GM21526 (cell line): ENCODE measurements at regions not wholly inside any gene's neighbourhood (a gene's known extent, or its start where the extent isn't known, plus 50 kb on each side); places are given as distances from the start of the nearest gene placed in this dataset.

ENCODE experiments used
- ATAC-seq: cut with Tn5 transposase; IDR thresholded peaks from one replicate; pipeline ENCODE4 v1.9.1; 2021; ENCODE audit warnings: moderate library complexity; ENCODE audit not compliant: unreplicated experiment, low FRiP score

- no peak for ATAC-seq
Measured at GRCh38 chrX:145630081-145630480, 187.5 kb upstream of the SLITRK2 start.

- no peak for ATAC-seq
Measured at GRCh38 chrX:145630806-145631435, 186.7 kb upstream of the SLITRK2 start.

GRCh38 chrX:145631461-145631951, 186.1 kb upstream of the SLITRK2 start:
- ATAC-seq: no peak

- no peak for ATAC-seq
Measured at GRCh38 chrX:145654486-145654885, 163.1 kb upstream of the SLITRK2 start.

DNA sequence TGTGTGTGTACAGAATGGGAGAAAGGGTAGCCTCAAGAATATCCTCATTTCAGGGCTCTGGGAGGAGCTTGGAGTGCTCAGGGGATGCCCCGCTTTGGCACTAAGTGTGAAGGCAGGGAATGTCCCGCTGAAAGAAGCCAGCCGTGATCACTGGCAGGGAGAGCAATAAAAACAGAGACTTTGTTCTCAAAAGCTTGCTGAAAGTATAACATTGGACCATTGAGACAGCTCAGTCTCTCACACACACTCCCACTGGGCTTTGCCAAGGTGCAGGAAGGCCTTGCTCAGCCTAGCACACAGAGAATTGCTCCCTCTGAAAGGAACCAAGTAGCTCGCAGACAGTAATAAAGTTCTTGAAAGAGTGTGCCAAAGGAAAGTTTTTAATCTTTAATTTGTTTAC, 143.8 kb upstream of the SLITRK2 start:
- ATAC-seq: no peak

GRCh38 chrX:145677109-145677817, 140.4 kb upstream of the SLITRK2 start:
- ATAC-seq: no peak

GRCh38 chrX:145682518-145683298, 134.9 kb upstream of the SLITRK2 start:
- no peak for ATAC-seq

GRCh38 chrX:145687146-145687545, 130.5 kb upstream of the SLITRK2 start:
- ATAC-seq: no peak

DNA sequence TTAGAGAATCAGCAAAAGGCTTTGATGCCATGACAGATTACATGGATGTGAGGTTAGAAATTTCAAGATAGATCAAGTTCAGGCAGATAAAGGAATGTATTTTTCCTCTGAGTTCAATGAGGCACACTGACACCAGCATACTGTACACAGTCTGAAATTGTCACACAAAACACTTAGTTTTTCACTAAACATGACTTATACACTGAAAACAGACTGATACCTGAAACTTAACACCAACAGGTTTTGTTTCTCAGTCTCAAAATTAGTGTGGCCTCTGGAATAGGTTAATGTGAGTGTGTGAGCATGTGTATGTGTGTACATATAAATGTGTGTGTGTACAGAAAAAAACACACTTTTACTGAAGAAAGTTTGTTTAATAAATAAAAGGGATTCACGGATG, 129.9 kb upstream of the SLITRK2 start:
- ATAC-seq: no peak

DNA sequence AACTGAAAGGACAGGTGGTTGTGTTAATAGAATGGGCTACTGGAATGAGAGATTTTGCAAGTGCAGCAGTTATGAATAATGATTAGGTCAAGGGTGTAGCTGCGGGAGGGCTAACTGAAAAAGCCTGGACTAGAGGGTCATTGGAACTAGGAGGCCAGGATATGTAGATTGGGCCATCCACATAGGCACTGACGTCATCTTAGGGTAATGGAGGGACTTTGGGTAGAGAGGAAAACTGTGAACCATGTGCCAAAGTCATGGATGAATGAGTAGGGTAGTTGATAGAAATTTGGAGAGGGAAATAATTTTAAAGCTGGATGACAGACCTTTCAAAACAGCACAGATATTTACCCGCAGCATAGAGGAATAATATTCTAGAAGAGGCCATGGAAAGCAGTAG, 123.6 kb upstream of the SLITRK2 start:
- ATAC-seq: no peak

GRCh38 chrX:145715641-145716138, 101.9 kb upstream of the SLITRK2 start:
- ATAC-seq: no peak

GRCh38 chrX:145716226-145716625, 101.4 kb upstream of the SLITRK2 start:
- no peak for ATAC-seq

GRCh38 chrX:145727476-145727875, 90.2 kb upstream of the SLITRK2 start:
- ATAC-seq: no peak

GRCh38 chrX:145729635-145730034, 88.0 kb upstream of the SLITRK2 start:
- no peak for ATAC-seq

GRCh38 chrX:145735036-145735435, 82.6 kb upstream of the SLITRK2 start:
- ATAC-seq: no peak

DNA sequence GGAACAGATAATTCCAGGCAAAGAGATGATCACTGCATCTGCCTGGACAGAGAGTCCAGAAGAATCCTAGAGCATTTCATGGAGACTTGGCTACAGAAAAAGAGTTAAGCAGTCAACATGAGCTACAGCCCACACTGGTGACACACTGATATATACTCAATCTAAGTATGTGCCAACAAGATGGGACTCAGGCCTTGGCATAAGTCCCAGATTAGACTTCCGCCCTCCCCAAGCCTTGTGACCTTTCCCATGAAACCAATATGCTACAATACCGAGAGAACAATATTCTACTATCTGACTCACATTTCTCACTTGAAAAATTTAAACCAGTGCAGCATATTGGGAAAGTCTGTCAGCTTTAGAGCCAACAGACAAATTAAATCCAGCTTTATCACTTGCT, 65.7 kb upstream of the SLITRK2 start:
- no peak for ATAC-seq
